ENCODE measurements at regions not wholly inside any gene's neighbourhood (a gene's known extent, or its start where the extent isn't known, plus 50 kb on each side); places are given as distances from the start of the nearest gene placed in this dataset.
"Not testable (repeated sequence)": the region's sequence is repeated elsewhere in the genome, so short reads cannot be mapped to it uniquely, and the experiment has no call there.

GRCh38 chr15:24039683-24040082 lies 352.6 kb upstream of the NDN start:
- TF ChIP-seq ZFX (IDR thresholded peaks at IDR 0.05): no peak
- peak; percentile 57 for TF ChIP-seq CTCF (conservative IDR thresholded peaks at IDR 0.05)
- H3K27ac ChIP-seq: no peak overlapping the region

- TF ChIP-seq CTCF (conservative IDR thresholded peaks at IDR 0.05): no peak
- no peak for TF ChIP-seq ZFX (IDR thresholded peaks at IDR 0.05)
- H3K27ac ChIP-seq: no peak overlapping the region
Observed at GRCh38 chr15:24054547-24055245, 367.6 kb upstream of the NDN start.

- no peak for TF ChIP-seq ZFX (IDR thresholded peaks at IDR 0.05)
- no peak for TF ChIP-seq CTCF (conservative IDR thresholded peaks at IDR 0.05)
- no peak overlapping the region for H3K27ac ChIP-seq
Observed at GRCh38 chr15:24067733-24068501, 380.8 kb upstream of the NDN start.

GRCh38 chr15:24075420-24076089 lies 388.4 kb upstream of the NDN start:
- H3K27ac ChIP-seq: no peak overlapping the region
- TF ChIP-seq CTCF (conservative IDR thresholded peaks at IDR 0.05) (no peak), ZFX (IDR thresholded peaks at IDR 0.05) (no peak)

GRCh38 chr15:24076090-24076784 lies 389.1 kb upstream of the NDN start:
- no peak overlapping the region for H3K27ac ChIP-seq
- TF ChIP-seq CTCF (conservative IDR thresholded peaks at IDR 0.05) (no peak), ZFX (IDR thresholded peaks at IDR 0.05) (no peak)

- TF ChIP-seq CTCF (conservative IDR thresholded peaks at IDR 0.05) (no peak), ZFX (IDR thresholded peaks at IDR 0.05) (no peak)
- no peak overlapping the region for H3K27ac ChIP-seq
Observed at GRCh38 chr15:24078310-24079029, 391.4 kb upstream of the NDN start.

GRCh38 chr15:24088941-24089340 lies 401.8 kb upstream of the NDN start:
- H3K27ac ChIP-seq: not testable (repeated sequence)

- H3K27ac ChIP-seq: not testable (repeated sequence)
Observed at GRCh38 chr15:24101503-24101902, 414.4 kb upstream of the NDN start.

GRCh38 chr15:24107524-24107923 lies 420.4 kb upstream of the NDN start:
- not testable (repeated sequence) for H3K27ac ChIP-seq

- H3K27ac ChIP-seq: not testable (repeated sequence)
Observed at GRCh38 chr15:24107948-24108347, 420.8 kb upstream of the NDN start.

- not testable (repeated sequence) for H3K27ac ChIP-seq
Observed at GRCh38 chr15:24108349-24108748, 421.2 kb upstream of the NDN start.
